ENCODE measurements at regions not wholly inside any gene's neighbourhood (a gene's known extent, or its start where the extent isn't known, plus 50 kb on each side); places are given as distances from the start of the nearest gene placed in this dataset.
"Not testable (repeated sequence)": the region's sequence is repeated elsewhere in the genome, so short reads cannot be mapped to it uniquely, and the experiment has no call there.

DNA sequence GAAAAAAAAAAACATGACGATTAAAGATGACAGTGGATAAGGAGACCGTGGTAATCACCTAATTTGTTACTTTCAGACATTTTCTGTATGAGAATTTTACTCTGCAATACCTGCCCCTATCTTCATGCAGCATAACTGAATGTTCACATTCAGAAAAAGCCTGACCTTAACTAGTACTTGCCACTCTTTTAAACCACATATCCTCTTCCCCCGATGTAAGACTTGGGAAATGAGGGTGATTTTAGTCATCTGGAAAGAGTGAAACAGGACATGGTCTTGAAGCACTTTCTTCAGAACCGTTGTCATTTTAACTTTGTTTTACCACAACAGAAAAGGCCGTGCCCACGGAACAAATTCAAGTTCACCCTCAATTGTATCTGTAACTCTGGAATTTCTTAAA lies 318.5 kb downstream of the BCL2L11 start:
- not testable (repeated sequence) for DNase-seq (ENCODE audit: low read depth in 2 of 3, low spot score in 2 of 3)

DNA sequence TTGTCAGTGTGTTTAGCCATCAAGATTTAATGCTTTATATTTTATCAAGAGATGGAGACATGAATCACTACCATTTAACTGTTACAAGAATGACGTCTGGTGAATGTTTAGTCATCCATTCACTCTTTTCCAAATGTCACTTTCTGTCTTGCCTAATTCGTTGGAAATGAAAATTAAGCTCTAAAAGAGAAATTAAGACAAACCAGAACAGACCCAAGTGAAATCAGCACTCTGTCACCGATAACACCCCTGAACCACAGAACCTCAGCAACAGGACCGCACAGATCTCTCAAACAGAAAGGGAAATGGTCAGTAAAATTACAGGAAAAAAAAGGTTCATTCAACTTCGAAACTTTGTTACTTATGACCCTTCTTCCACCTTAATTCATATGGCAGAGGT lies 320.9 kb downstream of the BCL2L11 start:
- not testable (repeated sequence) for DNase-seq (ENCODE audit: low read depth in 2 of 3, low spot score in 2 of 3)

DNA sequence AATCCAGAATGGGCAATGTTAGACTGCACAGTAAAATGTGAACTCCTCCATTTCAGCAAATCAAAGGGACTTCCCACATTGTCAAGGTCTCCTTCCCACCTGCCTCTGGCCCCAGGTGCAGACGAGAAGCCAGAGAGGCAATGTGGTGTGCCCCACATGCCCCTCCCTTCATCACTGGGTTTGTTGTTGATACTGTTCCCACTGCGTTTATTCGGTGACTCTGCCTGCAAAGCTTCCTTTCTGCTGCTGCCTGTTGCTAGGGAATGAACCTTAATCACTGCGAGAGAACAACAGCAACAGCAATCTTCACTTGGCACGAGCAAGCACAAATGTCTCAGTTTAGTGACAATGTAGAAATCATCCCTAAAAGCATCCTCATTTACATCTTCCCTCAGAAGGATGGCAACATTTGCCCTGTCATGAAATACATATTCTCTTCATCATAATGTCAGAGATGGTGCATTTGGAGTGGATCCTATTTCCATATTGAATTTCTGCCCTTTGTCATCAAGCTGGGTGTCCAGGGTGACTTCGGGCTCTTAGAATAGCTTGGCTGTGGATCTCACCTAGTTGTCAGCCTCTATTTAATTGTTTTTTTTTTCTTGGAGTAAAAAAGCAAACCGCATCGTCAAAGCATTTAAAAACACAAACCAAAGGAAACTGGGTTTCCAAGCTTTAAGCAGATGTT lies 322.2 kb downstream of the BCL2L11 start:
- DNase-seq (ENCODE audit: low read depth in 2 of 3, low spot score in 2 of 3): not testable (repeated sequence)

DNA sequence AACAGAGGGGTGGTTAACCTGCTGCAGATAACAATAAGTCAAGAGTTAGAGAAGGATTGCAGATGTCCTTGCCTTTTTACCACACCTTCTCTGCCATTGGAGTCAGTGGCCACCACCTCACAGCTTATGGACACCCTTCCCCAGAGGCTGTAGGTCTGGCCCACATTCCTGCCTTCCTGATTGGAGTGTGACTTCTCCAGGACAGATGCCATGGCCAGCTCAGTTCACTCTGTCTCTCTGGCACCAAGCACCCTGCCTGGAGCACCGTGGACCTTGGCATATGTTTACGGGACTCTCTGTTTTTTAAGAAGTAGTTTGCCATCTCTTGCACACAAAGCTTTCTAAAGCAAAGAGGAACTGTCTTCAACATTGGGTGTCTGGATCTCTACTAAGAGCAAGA lies 323.8 kb downstream of the BCL2L11 start:
- DNase-seq (ENCODE audit: low read depth in 2 of 3, low spot score in 2 of 3): not testable (repeated sequence)

DNA sequence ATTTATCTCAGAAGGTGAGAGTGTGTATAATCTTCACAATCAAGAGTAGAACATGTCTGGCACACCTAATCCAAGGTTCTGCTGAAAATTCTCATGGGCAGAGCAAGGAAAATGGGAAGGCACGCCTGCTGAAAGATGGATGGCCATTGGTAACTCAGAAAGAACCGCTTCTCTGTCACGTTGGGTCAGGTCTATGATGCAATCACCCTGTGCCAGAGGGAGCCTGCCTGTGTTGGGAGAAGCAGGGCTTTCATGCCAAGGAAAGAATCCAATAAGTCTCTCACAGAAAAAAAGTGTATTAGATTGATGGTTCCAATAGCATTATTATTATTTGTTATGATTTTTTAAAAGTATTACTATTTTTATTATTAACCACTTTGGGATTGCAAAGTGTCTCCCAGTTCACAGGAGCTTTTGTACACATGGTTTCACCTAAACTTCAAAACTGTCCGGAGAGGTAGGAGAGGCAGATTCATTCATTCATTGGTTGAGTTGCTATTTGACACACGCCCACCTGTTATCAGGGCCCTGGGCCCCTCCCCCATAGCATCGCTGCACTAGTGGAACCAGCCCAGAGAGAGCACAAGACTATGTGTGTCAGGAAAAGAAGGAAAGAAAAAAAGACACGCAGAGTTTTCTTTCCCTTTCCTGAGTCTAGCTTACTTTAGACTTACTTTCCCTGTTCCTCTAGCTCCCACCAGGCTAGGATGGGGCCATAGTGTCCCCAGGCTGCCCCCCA lies 324.6 kb downstream of the BCL2L11 start:
- not testable (repeated sequence) for DNase-seq (ENCODE audit: low read depth in 2 of 3, low spot score in 2 of 3)

DNA sequence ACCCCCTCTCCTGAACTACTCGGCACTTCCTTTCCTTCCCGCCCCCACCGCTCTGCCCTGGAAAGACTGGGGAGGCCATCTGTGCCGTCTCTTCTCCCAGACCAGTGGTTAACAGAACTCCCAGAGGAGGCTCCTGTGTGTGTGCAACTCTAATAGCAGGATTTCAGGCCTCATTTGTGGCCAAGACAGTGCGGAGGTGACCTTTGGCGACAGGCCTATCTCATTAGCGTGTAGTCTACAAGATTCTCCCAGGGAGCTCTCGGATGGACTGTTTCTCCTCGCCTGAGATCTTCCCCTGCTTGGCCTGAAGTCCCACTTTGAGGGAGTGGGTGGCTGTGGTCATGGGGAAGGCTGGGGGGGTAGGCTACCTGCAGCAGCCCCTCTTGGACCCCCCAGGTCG lies 325.2 kb downstream of the BCL2L11 start:
- DNase-seq (ENCODE audit: low read depth in 2 of 3, low spot score in 2 of 3): not testable (repeated sequence)

DNA sequence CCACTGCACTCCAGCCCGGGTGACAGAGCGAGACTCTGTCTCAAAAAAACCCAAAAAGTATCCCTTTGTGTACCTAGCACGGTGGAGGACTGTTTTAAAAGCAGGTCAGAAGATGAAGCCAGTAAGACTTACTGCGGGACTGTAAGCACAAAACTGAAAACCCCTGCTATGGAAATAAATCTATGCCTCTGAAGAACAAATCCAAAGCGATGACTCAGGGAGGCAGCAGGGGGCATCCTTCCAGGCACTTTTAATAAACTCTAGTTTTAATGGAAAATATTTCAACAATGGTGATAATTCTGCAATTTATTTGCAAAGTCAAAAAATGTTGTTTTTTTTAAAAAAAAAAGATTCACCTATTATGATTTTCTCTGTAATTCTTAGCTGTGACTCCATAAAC lies 326.8 kb downstream of the BCL2L11 start:
- not testable (repeated sequence) for DNase-seq (ENCODE audit: low read depth in 2 of 3, low spot score in 2 of 3)

DNA sequence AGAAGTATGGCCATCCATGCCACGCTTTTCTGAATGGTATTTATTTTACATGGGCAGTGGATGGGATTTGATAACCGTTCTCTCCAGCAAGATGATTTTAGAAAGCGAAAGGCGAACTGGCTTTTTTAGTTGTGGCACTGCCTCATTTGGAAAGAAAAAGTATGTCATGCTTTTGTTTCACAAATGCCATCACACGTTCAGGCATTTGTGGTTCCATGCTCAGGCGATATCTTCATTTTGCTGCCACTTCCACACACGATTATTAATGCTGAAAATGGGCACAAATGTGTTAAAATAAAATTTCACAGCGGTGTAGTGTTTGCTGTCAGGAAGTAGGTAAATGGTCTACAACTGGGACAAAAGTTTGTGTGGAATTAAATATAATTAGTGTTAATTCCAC lies 328.1 kb downstream of the BCL2L11 start:
- DNase-seq (ENCODE audit: low read depth in 2 of 3, low spot score in 2 of 3): not testable (repeated sequence)

DNA sequence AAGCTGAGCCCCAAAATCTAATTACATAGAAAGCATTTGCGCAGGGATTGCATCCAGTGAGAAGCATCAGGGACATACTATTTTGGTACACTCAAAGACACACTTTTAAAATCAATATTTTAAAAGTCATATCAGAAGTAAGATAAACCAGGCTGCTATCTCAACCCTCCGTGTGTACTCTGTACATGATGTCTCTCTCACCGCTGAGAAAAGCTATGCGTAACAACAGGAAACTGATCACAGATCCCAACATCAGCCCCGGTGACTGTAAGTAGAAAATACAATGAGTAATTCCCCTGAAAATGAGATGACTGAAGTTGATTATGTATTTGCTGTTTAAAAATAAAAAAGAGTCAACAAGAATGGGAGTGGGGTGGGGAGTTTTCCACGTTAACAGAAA lies 329.8 kb downstream of the BCL2L11 start:
- not testable (repeated sequence) for DNase-seq (ENCODE audit: low read depth in 2 of 3, low spot score in 2 of 3)

DNA sequence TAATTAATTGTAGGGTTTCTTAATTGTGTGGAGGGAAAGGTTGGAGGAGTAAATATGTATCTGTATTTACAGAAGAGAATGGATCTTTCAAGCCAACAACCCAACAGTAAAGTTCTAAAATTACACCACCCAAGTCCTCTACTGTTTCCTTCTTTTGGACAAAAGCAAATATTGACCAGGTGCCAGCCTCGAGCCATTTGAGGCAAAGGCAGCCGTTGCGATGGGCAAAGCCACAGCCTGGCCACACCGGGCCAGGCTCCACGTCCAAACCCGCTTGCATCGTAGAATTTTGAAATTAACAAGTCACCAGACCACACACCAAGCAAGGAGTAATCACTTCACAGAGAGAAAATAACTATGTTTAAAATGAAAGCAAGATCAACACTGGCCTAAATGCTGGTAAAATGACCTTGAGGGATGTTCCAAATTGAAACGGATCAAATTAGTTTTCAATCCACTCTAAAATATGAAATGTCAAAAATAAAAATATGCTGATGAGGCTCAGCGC lies 331.0 kb downstream of the BCL2L11 start:
- DNase-seq (ENCODE audit: low read depth in 2 of 3, low spot score in 2 of 3): not testable (repeated sequence)

DNA sequence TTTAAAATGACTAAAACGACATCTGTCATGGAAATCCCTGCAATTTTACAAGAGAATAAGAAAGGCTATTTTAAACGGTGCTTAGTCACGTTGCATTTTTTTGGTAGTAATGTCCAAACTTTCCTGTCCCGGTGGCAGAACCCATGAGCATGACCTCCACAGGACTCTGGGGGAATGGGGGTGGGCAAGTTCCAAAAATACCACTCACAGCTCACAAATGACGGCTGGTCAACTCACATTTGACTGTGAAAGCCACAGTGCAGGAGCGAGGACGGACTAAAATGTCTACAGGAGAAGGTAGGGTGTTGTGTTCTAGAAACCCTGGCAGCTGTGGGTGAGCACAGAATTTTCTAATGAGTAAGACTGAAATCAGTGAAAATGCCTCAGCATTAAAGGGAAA lies 331.5 kb downstream of the BCL2L11 start:
- not testable (repeated sequence) for DNase-seq (ENCODE audit: low read depth in 2 of 3, low spot score in 2 of 3)

DNA sequence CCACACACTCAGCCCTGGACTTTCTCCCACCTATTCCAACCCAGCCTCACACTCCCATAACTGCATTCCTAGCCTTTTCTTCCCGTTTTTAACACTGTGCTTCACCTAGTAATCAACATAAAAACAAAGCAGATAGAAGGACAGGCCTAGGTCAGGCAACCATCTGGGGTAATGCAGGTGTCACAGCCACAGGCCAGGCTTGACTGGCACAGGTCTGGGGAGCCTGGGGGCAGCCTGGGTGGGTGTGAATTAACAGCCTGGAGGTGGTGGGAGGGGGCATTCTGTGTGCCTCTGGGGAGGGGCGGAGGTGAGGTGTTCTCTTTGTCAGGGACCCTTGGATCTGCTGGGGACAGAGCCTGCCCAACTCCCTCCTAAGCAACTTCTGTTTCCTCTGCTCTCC lies 332.6 kb downstream of the BCL2L11 start:
- not testable (repeated sequence) for DNase-seq (ENCODE audit: low read depth in 2 of 3, low spot score in 2 of 3)

DNA sequence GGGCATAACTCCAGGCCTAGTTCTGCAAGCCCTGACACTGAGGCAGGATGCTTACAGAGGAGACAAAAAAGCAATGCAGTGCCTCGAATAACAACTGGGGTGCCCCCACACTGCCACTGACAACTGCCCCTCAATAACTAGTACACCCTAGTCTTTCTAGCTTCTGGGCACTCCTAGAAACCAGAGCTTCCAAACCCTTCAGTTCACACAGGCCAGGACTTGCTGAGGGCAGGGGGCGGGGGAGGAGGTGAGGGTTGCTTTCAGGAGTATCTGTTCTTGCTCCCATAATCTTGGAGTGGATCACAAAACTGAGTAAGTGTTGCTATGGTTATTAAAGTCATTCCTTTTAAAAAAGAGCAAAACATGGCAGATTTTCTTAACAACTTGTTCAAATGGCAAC lies 333.1 kb downstream of the BCL2L11 start:
- DNase-seq (ENCODE audit: low read depth in 2 of 3, low spot score in 2 of 3): not testable (repeated sequence)

DNA sequence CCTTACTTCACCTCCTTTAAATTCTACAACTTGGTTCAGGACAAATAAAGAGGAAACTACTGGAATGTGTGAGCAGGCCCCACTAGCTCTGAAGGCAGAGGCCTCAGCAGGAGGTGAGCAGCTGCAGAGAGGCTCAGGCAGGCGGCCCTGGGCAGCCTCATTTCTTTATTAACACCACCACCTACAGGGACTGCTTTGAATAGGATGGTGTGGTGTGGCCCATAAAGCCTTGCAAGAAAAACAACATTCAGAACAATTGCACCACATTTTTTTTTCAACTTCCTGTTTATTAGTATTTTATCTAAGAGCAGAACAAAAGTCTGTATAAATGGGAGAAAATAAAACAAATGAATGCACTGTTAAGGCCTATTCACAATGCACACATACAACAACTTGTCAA lies 333.7 kb downstream of the BCL2L11 start:
- DNase-seq (ENCODE audit: low read depth in 2 of 3, low spot score in 2 of 3): peak in 2 of 3 donors; percentile 41 to 62

DNA sequence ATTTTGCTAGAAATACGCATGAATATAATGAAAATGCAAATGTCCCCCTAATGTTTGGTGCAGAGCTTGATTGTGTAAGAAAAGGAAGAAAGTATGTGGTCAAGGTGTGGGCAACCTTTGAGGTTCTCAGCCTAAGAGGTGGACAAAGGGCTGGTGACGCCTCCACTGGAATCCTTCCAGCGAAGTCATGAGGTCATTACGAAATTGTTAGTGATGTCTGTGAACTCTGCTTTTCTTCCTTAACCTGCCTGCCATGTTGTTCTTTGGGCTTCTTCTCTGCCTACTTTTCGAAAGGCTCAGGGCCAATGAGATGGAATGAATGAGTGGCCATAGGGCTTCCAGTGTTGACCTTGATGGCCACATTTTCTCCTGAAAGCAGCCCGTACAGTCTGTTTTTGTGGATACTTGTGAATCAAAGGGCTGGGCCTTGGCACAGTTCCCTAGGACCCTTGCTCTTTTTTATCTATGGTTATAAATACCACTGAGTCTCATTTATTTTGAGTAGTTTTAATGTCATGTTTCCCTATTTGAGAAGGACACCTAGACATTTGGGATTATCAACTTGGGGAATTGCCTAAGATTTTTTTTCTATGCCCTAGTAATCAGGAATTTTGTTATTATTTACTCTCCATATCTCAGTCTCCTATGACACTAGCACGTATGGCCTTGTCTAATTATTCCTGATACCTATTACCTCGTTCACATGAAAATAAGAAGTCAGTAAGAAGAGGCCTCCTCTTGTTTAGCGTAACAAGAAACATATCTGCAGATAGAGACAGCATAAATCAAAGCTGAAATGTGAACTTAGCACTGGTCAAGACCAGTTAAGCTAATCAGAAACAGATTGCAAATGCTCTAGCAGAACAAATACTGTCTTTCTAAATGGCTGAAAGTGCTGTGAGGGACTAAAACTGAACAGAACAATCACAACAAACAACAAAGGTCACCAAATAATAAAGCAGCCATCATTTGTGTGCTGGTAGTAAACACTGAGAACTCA lies 334.6 kb downstream of the BCL2L11 start:
- DNase-seq (ENCODE audit: low read depth in 2 of 3, low spot score in 2 of 3): not testable (repeated sequence)

DNA sequence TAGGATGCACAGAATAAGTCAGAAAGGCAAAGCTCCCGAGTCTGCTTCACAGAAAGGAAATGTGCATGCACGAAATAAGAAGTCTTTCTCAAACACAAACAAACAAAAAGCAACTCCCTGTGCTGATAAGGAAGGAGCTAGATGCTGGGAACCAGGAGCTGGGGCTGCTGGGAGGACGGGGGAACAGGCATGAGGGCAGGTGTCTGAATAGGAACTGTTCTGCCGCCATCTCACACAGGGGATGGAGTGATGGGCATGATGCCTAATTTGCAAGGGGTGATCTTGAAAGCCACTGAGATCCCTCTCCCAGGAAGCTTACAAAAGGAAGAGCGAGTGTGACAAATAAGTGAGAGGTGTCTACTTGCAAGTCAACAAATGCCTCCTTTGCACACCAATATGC lies 336.5 kb downstream of the BCL2L11 start:
- not testable (repeated sequence) for DNase-seq (ENCODE audit: low read depth in 2 of 3, low spot score in 2 of 3)

DNA sequence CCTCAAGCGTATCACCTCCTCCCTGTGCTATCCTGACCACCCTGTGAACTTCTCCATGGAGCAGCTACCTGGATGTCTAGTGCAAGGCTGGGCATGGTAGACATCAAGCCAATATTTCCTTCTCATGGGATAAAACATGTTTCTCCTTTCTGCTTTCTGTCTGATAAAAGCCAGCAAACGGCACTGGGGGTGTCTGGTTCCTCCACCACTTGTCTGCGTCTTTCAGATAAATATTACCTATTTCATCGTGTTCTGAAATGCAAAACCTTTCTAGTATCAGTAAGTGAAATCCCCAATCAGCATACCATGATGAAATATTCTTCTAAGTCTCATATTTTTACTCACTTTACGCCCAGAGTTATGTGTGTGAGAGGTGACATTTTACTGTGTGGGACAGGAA lies 340.2 kb downstream of the BCL2L11 start:
- not testable (repeated sequence) for DNase-seq (ENCODE audit: low read depth in 2 of 3, low spot score in 2 of 3)

DNA sequence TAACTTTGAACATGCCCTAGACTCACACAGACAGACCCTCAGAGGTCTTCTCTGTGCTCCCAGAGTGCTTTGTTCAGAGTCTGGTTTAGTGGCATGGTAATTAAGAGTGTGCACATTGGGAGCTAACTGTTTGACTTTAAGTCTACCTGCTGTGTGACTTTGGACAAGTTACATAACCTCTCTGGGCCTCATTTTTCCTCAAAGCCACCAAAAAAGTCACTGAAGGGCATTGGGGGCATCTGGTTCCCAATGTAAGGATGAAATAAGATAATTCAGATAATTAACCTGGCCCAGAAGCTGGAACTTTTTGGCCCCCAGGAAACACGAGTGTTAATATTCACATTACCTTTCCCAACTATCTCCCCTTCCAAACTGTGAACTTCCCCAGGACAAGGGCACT lies 341.1 kb downstream of the BCL2L11 start:
- DNase-seq (ENCODE audit: low read depth in 2 of 3, low spot score in 2 of 3): not testable (repeated sequence)

DNA sequence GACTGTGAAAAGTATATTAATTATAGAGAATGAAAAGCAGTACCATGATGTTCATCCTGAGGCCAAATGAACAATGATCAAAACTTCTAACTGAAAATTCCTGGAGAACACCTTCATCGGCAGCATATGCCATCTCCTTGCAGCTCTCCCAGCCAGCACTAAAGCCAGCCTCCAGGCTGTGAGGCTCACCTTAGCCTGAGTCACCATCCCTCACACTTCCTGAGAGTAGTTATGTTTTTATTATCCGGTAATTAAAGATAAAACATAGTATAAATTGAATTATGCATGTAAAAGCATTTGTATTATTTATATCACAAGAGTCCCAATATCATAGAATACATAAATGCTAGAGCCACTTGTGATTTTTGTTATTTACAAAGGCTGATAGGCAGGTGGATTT lies 341.9 kb downstream of the BCL2L11 start:
- not testable (repeated sequence) for DNase-seq (ENCODE audit: low read depth in 2 of 3, low spot score in 2 of 3)

DNA sequence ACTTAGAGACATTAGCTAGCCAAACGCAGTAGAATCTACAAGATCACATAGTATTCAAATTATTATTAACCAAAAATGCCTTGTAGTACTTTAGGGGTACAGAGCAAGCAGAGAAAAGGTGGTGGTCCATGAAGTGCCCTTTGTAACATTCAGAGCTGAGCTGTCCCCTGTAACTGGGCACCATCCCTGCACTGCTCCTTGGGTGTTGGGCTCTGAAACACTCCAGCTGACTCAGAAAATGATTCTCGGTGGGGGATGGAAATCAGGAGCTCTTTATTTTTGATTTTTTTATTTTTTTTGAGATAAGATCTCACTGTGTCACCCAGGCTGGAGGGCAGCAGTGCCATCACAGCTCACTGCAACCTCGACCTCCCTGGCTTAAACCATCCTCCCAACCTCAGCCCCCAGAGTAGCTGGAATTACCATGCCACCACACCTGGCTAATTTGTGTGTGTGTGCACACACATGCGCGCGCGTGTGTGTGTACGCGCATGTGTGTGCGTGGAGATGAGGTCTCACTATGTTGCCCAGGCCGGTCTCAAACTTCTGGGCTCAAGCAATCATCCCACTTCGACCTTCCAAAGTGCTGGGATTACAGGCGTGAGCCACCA lies 342.6 kb downstream of the BCL2L11 start:
- DNase-seq (ENCODE audit: low read depth in 2 of 3, low spot score in 2 of 3): peak in 1 of 3 donors; percentile 8

All from hematopoietic multipotent progenitor cell (in vitro differentiated cells).